HepG2 (cell line): ENCODE measurements at regions not wholly inside any gene's neighbourhood (a gene's known extent, or its start where the extent isn't known, plus 50 kb on each side); places are given as distances from the start of the nearest gene placed in this dataset.

Experiments
- ATAC-seq: fragments of 200-7000 bp; cut with Tn5 transposase; 3 replicates; pipeline ENCODE4 v1.9.1; 2020; ENCODE audit warnings: mild to moderate bottlenecking, moderate library complexity
- BruUV-seq: library from RNA; stranded (reverse); fragments of 400-500 nt; replicated peaks from 2 replicates; lab custom pipeline; 2021; lab: Mats Ljungman, UMichigan
- CTCF ChIA-PET: fragments of 300-600 bp; formaldehyde crosslinking; extraction: SDS; loops from one replicate; lab custom pipeline; 2021; ENCODE audit warnings: low total read pairs, inconsistent platforms, low intra/inter-chr PET ratio; lab: Yijun Ruan, JAX
- POLR2A ChIA-PET: fragments of 350-600 bp; sonication (Branson Sonifier 250); formaldehyde crosslinking; loops from one replicate; lab custom pipeline; 2020; ENCODE audit warnings: antibody characterized with exemption, inconsistent platforms; lab: Yijun Ruan, JAX
- DNase-seq: peaks from one replicate; pipeline ENCODE4 v3.0.0-alpha.2; 2015; ENCODE audit warnings: low spot score
- FAIRE-seq: peaks from 3 replicates; lab custom pipeline; 2011; peaks lifted over from hg19 to GRCh38; lab: Jason Lieb, UNC
- H2AFZ ChIP-seq: one replicate; pipeline ENCODE4 v1.6.1; 2011; ENCODE audit warnings: low read length, inconsistent platforms
- H3K27ac ChIP-seq: fragments of 300-600 bp; 3 replicates; pipeline ENCODE4 v1.8.0; 2011; ENCODE audit warnings: mixed run types, mild to moderate bottlenecking, mixed read lengths, low read length, inconsistent platforms; ENCODE audit not compliant: insufficient read depth; ENCODE audit errors: extremely low read length
- H3K27me3 ChIP-seq, 2 experiments: fragments of 200-600 bp in 1 of 2; 2 replicates in 1 of 2; 3 replicates in 1 of 2; pipeline versions ENCODE4 v1.6.0 to v1.8.0; 2011; ENCODE audit warnings: low read length in 2 of 2, mild to moderate bottlenecking in 2 of 2, moderate library complexity in 2 of 2, inconsistent platforms in 1 of 2; ENCODE audit not compliant: insufficient read depth in 2 of 2, control insufficient read depth in 1 of 2
- H3K36me3 ChIP-seq, 2 experiments: fragments of 200-600 bp in 1 of 2; replicated peaks in 1 of 2; 2 replicates in 1 of 2; 3 replicates in 1 of 2; pipeline versions ENCODE4 v1.5.1 to v1.8.0; 2011; ENCODE audit warnings: low read length in 2 of 2, inconsistent platforms in 1 of 2; ENCODE audit not compliant: insufficient read depth in 2 of 2, control insufficient read depth in 1 of 2
- H3K4me1 ChIP-seq: 2 replicates; pipeline ENCODE4 v1.5.1; 2012; ENCODE audit warnings: low read length, inconsistent platforms; ENCODE audit not compliant: insufficient read depth
- H3K4me2 ChIP-seq: 2 replicates; pipeline ENCODE4 v1.6.0; 2011; ENCODE audit warnings: low read depth, low read length, inconsistent platforms
- H3K4me3 ChIP-seq, 3 experiments: fragments of 200-600 bp in 1 of 3; sonication (generic), shearing (Covaris generic) in 1 of 3; replicated peaks in 1 of 3; 2 replicates each; pipeline ENCODE4 v1.5.1; 2011 to 2016; ENCODE audit warnings: low read length in 3 of 3, inconsistent platforms in 2 of 3, low read depth in 2 of 3, mild to moderate bottlenecking in 2 of 3, control low read depth in 1 of 3, mixed read lengths in 1 of 3; ENCODE audit not compliant: insufficient read depth in 1 of 3
- H3K79me2 ChIP-seq: one replicate; pipeline ENCODE4 v1.6.1; 2011; ENCODE audit warnings: low read length, inconsistent platforms; ENCODE audit not compliant: insufficient read depth
- H3K9ac ChIP-seq: 2 replicates; pipeline ENCODE4 v1.6.0; 2011; ENCODE audit warnings: mild to moderate bottlenecking, low read depth, low read length, inconsistent platforms; ENCODE audit not compliant: insufficient read depth
- H3K9me3 ChIP-seq: 2 replicates; pipeline ENCODE4 v1.5.1; 2012; ENCODE audit warnings: mild to moderate bottlenecking, low read length
- H4K20me1 ChIP-seq: 2 replicates; pipeline ENCODE4 v1.6.0; 2011; ENCODE audit warnings: inconsistent platforms, mild to moderate bottlenecking, low read length, moderate library complexity; ENCODE audit not compliant: insufficient read depth
- ATAD3A ChIP-seq: sonication (generic); formaldehyde crosslinking; IDR thresholded peaks from 2 replicates; pipeline ENCODE4 v1.4.0; 2020; ENCODE audit warnings: missing genetic modification reagents
- CSRNP2 ChIP-seq: sonication (generic); formaldehyde crosslinking; conservative IDR thresholded peaks from 2 replicates; pipeline ENCODE4 v1.8.0; 2022; ENCODE audit warnings: low read depth, missing genetic modification reagents
- DRAP1 ChIP-seq: IDR thresholded peaks from 2 replicates; pipeline ENCODE4 v1.6.1; 2016; ENCODE audit warnings: missing genetic modification reagents, missing compliant biosample characterization
- HNF4A ChIP-seq: sonication (generic); formaldehyde crosslinking; IDR thresholded peaks from 2 replicates; pipeline ENCODE4 v1.4.0; 2020; ENCODE audit warnings: missing genetic modification reagents
- HNF4G ChIP-seq, 2 experiments: sonication (generic) in 1 of 2; formaldehyde crosslinking in 1 of 2; IDR thresholded peaks; 2 replicates each; pipeline versions ENCODE4 v1.4.0 to v1.6.1; 2011 to 2020; ENCODE audit warnings: borderline replicate concordance in 2 of 2, low read depth in 2 of 2, mild to moderate bottlenecking in 2 of 2, low read length in 1 of 2, missing genetic modification reagents in 1 of 2, moderate library complexity in 1 of 2
- SOX6 ChIP-seq, 2 experiments: fragments of 450-650 bp in 1 of 2; sonication (generic) in 1 of 2; formaldehyde crosslinking in 1 of 2; IDR thresholded peaks; 2 replicates each; pipeline versions ENCODE4 v1.4.0 to v1.6.1; 2017 to 2020; ENCODE audit warnings: antibody characterized with exemption in 1 of 2, mild to moderate bottlenecking in 1 of 2, missing genetic modification reagents in 1 of 2
- XRCC5 ChIP-seq: fragments of 200-400 bp; formaldehyde crosslinking; optimal IDR thresholded peaks from 2 replicates; pipeline ENCODE3; 2017; ENCODE audit warnings: mild to moderate bottlenecking, low read length
- ZBTB44 ChIP-seq: sonication (generic); formaldehyde crosslinking; IDR thresholded peaks from 2 replicates; pipeline ENCODE4 v1.4.0; 2020; ENCODE audit warnings: missing genetic modification reagents
- ZKSCAN8 ChIP-seq: IDR thresholded peaks from 2 replicates; pipeline ENCODE4 v1.6.1; 2016; ENCODE audit warnings: borderline replicate concordance, missing genetic modification reagents, missing compliant biosample characterization
- ZMAT5 ChIP-seq: sonication (generic); formaldehyde crosslinking; IDR thresholded peaks from 2 replicates; pipeline ENCODE4 v1.5.0; 2020; ENCODE audit warnings: mild to moderate bottlenecking, low read depth, missing genetic modification reagents, borderline replicate concordance
- ZNF468 ChIP-seq: sonication (generic); formaldehyde crosslinking; IDR thresholded peaks from 2 replicates; pipeline ENCODE4 v1.8.0; 2022; ENCODE audit warnings: mild to moderate bottlenecking, moderate library complexity, missing genetic modification reagents
- ZNF512 ChIP-seq: sonication (generic); formaldehyde crosslinking; IDR thresholded peaks from 2 replicates; pipeline ENCODE4 v1.4.0; 2020; ENCODE audit warnings: mild to moderate bottlenecking, missing genetic modification reagents
- ZNF513 ChIP-seq: sonication (generic); formaldehyde crosslinking; conservative IDR thresholded peaks from 2 replicates; pipeline ENCODE4 v1.5.0; 2020; ENCODE audit warnings: missing genetic modification reagents
- ZNF547 ChIP-seq: sonication (generic); formaldehyde crosslinking; IDR thresholded peaks from 2 replicates; pipeline ENCODE4 v1.5.1; 2020; ENCODE audit warnings: mild to moderate bottlenecking, missing genetic modification reagents
- ZNF629 ChIP-seq: sonication (generic); formaldehyde crosslinking; conservative IDR thresholded peaks from 2 replicates; pipeline ENCODE4 v1.5.0; 2020; ENCODE audit warnings: missing genetic modification reagents
- ZNF879 ChIP-seq: sonication (generic); formaldehyde crosslinking; IDR thresholded peaks from 2 replicates; pipeline ENCODE4 v1.8.1; 2023; ENCODE audit warnings: missing genetic modification reagents
- WGBS: methylation state at CpG from one replicate; pipeline ENCODE4 v1.1.6; 2017; ENCODE audit warnings: low lambda C conversion rate; 5-methylcytosine and 5-hydroxymethylcytosine counted together
- in situ Hi-C: cut with HindIII; loops from 2 replicates; pipeline ENCODE4 v1.10.0; 2017; ENCODE audit warnings: low pct_unique_long_range_greater_than_20kb; ENCODE audit not compliant: extremely low pct_ligation_motif_present
- intact Hi-C: fragments of 100-400 bp; cut with micrococcal nuclease; formaldehyde crosslinking; loops from one replicate; pipeline ENCODE4 v1.10.0; 2022; ENCODE audit not compliant: unreplicated experiment

- DNase-seq: no peak
- no peak for FAIRE-seq
- Histone ChIP-seq H3K9ac (no peak overlapping the region), H2AFZ (no peak overlapping the region), H3K27me3 (no peaks in the 10 kb centered on the region), H3K4me1 (peaks cover 43% of the 10 kb centered on the region), H3K4me3 (no peak overlapping the region), H3K27ac (peak overlapping the region; percentile 6), H3K36me3 (0 out of 5 replicates have a peak, but pooled peaks cover 0 to 3% of the 10 kb centered on the region in 2 experiments), H3K79me2 (peaks cover 7% of the 10 kb centered on the region), H3K4me2 (peak overlapping the region; percentile 52), H3K9me3 (no peaks in the 10 kb centered on the region), H4K20me1 (no peaks in the 10 kb centered on the region)
- ChIA-PET POLR2A (interaction anchor here (1.8 to 2.2 kb wide), 3 partner anchors 12 to 40 kb away, joined by 8 to 15 read pairs (median 15); no protein-coding TSS in a partner anchor), CTCF (no interaction called here)
- peak; percentile 77 for ATAC-seq
- intact Hi-C loops: loop anchor here (2.0 kb wide), 1 partner anchor 15 kb away; no protein-coding TSS in a partner anchor
- 9% methylated on average over 1 of the region's 1 CpG for WGBS
- in situ Hi-C loops: no loop called here
- BruUV-seq: no TSS peak
- TF ChIP-seq ZNF629 (CRISPR knock-in tag) (0 out of 2 replicates have a peak, but pooled peaks have one; percentile 10), ZBTB44 (CRISPR knock-in tag) (no peak), CSRNP2 (no peak), DRAP1 (CRISPR knock-in tag) (0 out of 2 replicates have a peak, but pooled peaks have one; percentile 8), ZNF547 (CRISPR knock-in tag) (no peak), SOX6 (IDR thresholded peaks at IDR 0.05) (no peak), SOX6 (CRISPR knock-in tag; IDR thresholded peaks at IDR 0.05) (no peak), HNF4A (CRISPR knock-in tag) (0 out of 2 replicates have a peak, but pooled peaks have one; percentile 29), ATAD3A (no peak), ZNF512 (CRISPR knock-in tag) (no peak), ZNF513 (CRISPR knock-in tag) (no peak), XRCC5 (no peak), ZMAT5 (CRISPR knock-in tag) (no peak), ZNF468 (CRISPR knock-in tag) (no peak), ZKSCAN8 (CRISPR knock-in tag) (no peak), HNF4G (IDR thresholded peaks at IDR 0.05; ENCODE audit: borderline replicate concordance, low read depth, low read length) (peak; percentile 50), HNF4G (CRISPR knock-in tag; IDR thresholded peaks at IDR 0.05; ENCODE audit: borderline replicate concordance, low read depth) (no peak), ZNF879 (CRISPR knock-in tag) (no peak)
Measured at GRCh38 chr1:39117899-39118450, 86.5 kb upstream of the MACF1 start.
